GM23338 (cell line): ENCODE measurements at regions not wholly inside any gene's neighbourhood (a gene's known extent, or its start where the extent isn't known, plus 50 kb on each side); places are given as distances from the start of the nearest gene placed in this dataset.

Experiments
- ATAC-seq: fragments of 200-7000 bp; cut with Tn5 transposase; 3 replicates; pipeline ENCODE4 v1.9.1; 2020
- DNase-seq: peaks from one replicate; pipeline ENCODE4 v3.0.0-alpha.2; 2015; ENCODE audit warnings: low spot score
- H2AFZ ChIP-seq: fragments of 200-600 bp; sonication (generic); 2 replicates; pipeline ENCODE4 v1.8.0; 2016; ENCODE audit warnings: antibody characterized with exemption, mild to moderate bottlenecking, moderate library complexity
- H3F3A ChIP-seq: fragments of 200-600 bp; sonication (generic); replicated peaks from 2 replicates; pipeline ENCODE4 v1.8.0; 2017; ENCODE audit warnings: antibody characterized with exemption, mixed run types, low read depth
- H3K27ac ChIP-seq: fragments of 200-600 bp; sonication (generic); 2 replicates; pipeline ENCODE4 v1.6.1; 2016; ENCODE audit warnings: low read depth
- H3K27me3 ChIP-seq: fragments of 200-600 bp; sonication (generic); 2 replicates; pipeline ENCODE4 v1.8.0; 2016; ENCODE audit warnings: mild to moderate bottlenecking, mixed run types, moderate library complexity; ENCODE audit not compliant: insufficient read depth
- H3K36me3 ChIP-seq: fragments of 200-600 bp; sonication (generic); 2 replicates; pipeline ENCODE4 v1.8.0; 2016; ENCODE audit warnings: mild to moderate bottlenecking; ENCODE audit not compliant: insufficient read depth
- H3K4me1 ChIP-seq: fragments of 200-600 bp; sonication (generic); 2 replicates; pipeline ENCODE4 v1.8.0; 2016; ENCODE audit warnings: mild to moderate bottlenecking, moderate library complexity; ENCODE audit not compliant: insufficient read depth
- H3K4me2 ChIP-seq: fragments of 200-600 bp; sonication (generic); 2 replicates; pipeline ENCODE4 v1.7.1; 2017; ENCODE audit warnings: mixed run types
- H3K4me3 ChIP-seq: fragments of 200-600 bp; sonication (generic); 2 replicates; pipeline ENCODE4 v1.6.1; 2016; ENCODE audit warnings: mixed run types
- H3K79me2 ChIP-seq: fragments of 200-600 bp; sonication (generic); replicated peaks from 2 replicates; pipeline ENCODE4 v1.8.0; 2017; ENCODE audit warnings: mild to moderate bottlenecking; ENCODE audit not compliant: insufficient read depth
- H3K9me2 ChIP-seq: fragments of 200-600 bp; sonication (generic); 2 replicates; pipeline ENCODE4 v1.8.0; 2017; ENCODE audit not compliant: insufficient read depth
- H4K20me1 ChIP-seq: fragments of 200-600 bp; sonication (generic); replicated peaks from 2 replicates; pipeline ENCODE4 v1.8.0; 2017; ENCODE audit warnings: mild to moderate bottlenecking; ENCODE audit not compliant: insufficient read depth
- H3K27ac Mint-ChIP-seq: 2 replicates; pipeline ENCODE4 v1.8.0; 2020; ENCODE audit warnings: inconsistent platforms, mild to moderate bottlenecking, moderate library complexity, mixed read lengths
- H3K27me3 Mint-ChIP-seq: 3 replicates; pipeline ENCODE4 v1.8.0; 2022; ENCODE audit warnings: low read depth, mild to moderate bottlenecking, moderate library complexity, mixed read lengths, inconsistent platforms; ENCODE audit not compliant: insufficient read depth, poor library complexity
- H3K36me3 Mint-ChIP-seq: 3 replicates; pipeline ENCODE4 v1.8.0; 2021; ENCODE audit warnings: low read depth, mild to moderate bottlenecking, inconsistent platforms, moderate library complexity, mixed read lengths
- H3K4me1 Mint-ChIP-seq: 3 replicates; pipeline ENCODE4 v1.8.0; 2020; ENCODE audit warnings: mild to moderate bottlenecking, inconsistent platforms, mixed read lengths
- H3K4me3 Mint-ChIP-seq: 3 replicates; pipeline ENCODE4 v1.8.0; 2021; ENCODE audit warnings: moderate library complexity, mild to moderate bottlenecking, inconsistent platforms, mixed read lengths
- H3K9me3 Mint-ChIP-seq: 3 replicates; pipeline ENCODE4 v1.8.0; 2020; ENCODE audit warnings: moderate library complexity, mild to moderate bottlenecking, inconsistent platforms, mixed read lengths
- CREB1 ChIP-seq: fragments of 250-450 bp; sonication (Bioruptor Pico); IDR thresholded peaks from 2 replicates; pipeline ENCODE4 v1.5.0; 2020; ENCODE audit warnings: low read depth, mild to moderate bottlenecking, moderate library complexity
- EZH2 ChIP-seq: fragments of 200-600 bp; sonication (generic); IDR thresholded peaks from one replicate; pipeline ENCODE4 v1.8.0; 2017; ENCODE audit warnings: antibody characterized with exemption, mild to moderate bottlenecking, low read depth; ENCODE audit not compliant: unreplicated experiment
- EZH2phosphoT487 ChIP-seq: fragments of 200-600 bp; sonication (generic); IDR thresholded peaks from one replicate; pipeline ENCODE4 v1.8.1; 2018; ENCODE audit warnings: antibody characterized with exemption; ENCODE audit not compliant: unreplicated experiment
- JUNB ChIP-seq: IDR thresholded peaks from one replicate; pipeline ENCODE4 v1.6.1; 2016; ENCODE audit warnings: antibody characterized with exemption; ENCODE audit not compliant: unreplicated experiment
- NANOG ChIP-seq: IDR thresholded peaks from 2 replicates; pipeline ENCODE4 v1.6.1; 2016; ENCODE audit warnings: antibody characterized with exemption, borderline replicate concordance
- POLR2AphosphoS5 ChIP-seq: IDR thresholded peaks from 2 replicates; pipeline ENCODE4 v1.6.1; 2016; ENCODE audit warnings: antibody characterized with exemption, low read depth
- STAT1 ChIP-seq: IDR thresholded peaks from one replicate; pipeline ENCODE4 v1.6.1; 2016; ENCODE audit warnings: antibody characterized with exemption; ENCODE audit not compliant: unreplicated experiment
- ZNF114 ChIP-seq: fragments of 250-450 bp; sonication (Bioruptor Pico); IDR thresholded peaks from 2 replicates; pipeline ENCODE4 v1.5.0; 2020; ENCODE audit warnings: mild to moderate bottlenecking, moderate library complexity
- ZNF331 ChIP-seq: fragments of 250-450 bp; sonication (Bioruptor Pico); IDR thresholded peaks from 2 replicates; pipeline ENCODE4 v1.5.0; 2020; ENCODE audit warnings: low read depth, mild to moderate bottlenecking, moderate library complexity
- TF ChIP-seq, protein P1 (sequence below): IDR thresholded peaks from one replicate; pipeline ENCODE4 v1.6.1; 2018; ENCODE audit warnings: antibody characterized with exemption; ENCODE audit not compliant: unreplicated experiment
- TF ChIP-seq, protein P2 (sequence below): fragments of 250-450 bp; sonication (Bioruptor Pico); IDR thresholded peaks from 2 replicates; pipeline ENCODE4 v1.5.0; 2020; ENCODE audit warnings: mild to moderate bottlenecking, moderate library complexity
- TF ChIP-seq, protein P3 (sequence below): IDR thresholded peaks from 2 replicates; pipeline ENCODE4 v1.6.1; 2016; ENCODE audit warnings: antibody characterized with exemption
- TF ChIP-seq, protein P4 (sequence below), 2 experiments: fragments of 200-600 bp in 1 of 2; sonication (generic) in 1 of 2; conservative IDR thresholded peaks; 2 replicates each; pipeline versions ENCODE4 v1.5.1 to v1.6.1; 2016 to 2017; ENCODE audit warnings: antibody characterized with exemption in 2 of 2, low read depth in 2 of 2, mild to moderate bottlenecking in 2 of 2, moderate library complexity in 1 of 2

DNA sequence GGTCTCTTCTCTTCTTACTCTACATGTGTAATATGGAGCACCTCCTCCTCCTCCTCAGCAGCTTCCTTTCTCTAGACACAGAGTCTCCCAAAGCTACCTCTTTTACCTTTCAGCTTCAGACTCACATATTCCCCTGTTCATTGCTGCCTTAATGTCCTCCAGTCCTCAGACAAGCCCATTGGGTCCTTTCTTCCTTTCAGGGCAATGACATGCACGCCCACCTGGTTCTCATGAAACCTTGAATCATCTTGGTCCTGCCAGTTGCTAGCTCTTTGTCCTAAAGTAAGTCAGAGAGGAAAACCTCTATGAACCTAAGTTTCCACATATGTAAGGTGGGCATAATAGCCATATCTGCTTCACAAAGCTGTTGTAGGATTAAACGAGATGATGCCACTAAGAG lies 227.0 kb downstream of the RPS24 start:
- no peak overlapping the region for H3K27ac Mint-ChIP-seq
- Histone ChIP-seq H3K4me1 (no peaks in the 10 kb centered on the region), H3F3A (no peaks in the 10 kb centered on the region), H4K20me1 (no peaks in the 10 kb centered on the region), H3K36me3 (no peaks in the 10 kb centered on the region), H3K27me3 (no peaks in the 10 kb centered on the region), H2AFZ (no peak overlapping the region), H3K4me3 (no peak overlapping the region), H3K27ac (no peak overlapping the region), H3K79me2 (no peaks in the 10 kb centered on the region), H3K4me2 (no peak overlapping the region), H3K9me2 (no peaks in the 10 kb centered on the region)
- no peaks in the 10 kb centered on the region for H3K36me3 Mint-ChIP-seq
- no peaks in the 10 kb centered on the region for H3K4me1 Mint-ChIP-seq
- no peak for ATAC-seq
- no peaks in the 10 kb centered on the region for H3K9me3 Mint-ChIP-seq
- H3K4me3 Mint-ChIP-seq: no peak overlapping the region
- DNase-seq: no peak
- TF ChIP-seq NANOG: no peak
- TF ChIP-seq EZH2phosphoT487: no peak
- no peak for TF ChIP-seq EZH2
- TF ChIP-seq, protein P1, sequence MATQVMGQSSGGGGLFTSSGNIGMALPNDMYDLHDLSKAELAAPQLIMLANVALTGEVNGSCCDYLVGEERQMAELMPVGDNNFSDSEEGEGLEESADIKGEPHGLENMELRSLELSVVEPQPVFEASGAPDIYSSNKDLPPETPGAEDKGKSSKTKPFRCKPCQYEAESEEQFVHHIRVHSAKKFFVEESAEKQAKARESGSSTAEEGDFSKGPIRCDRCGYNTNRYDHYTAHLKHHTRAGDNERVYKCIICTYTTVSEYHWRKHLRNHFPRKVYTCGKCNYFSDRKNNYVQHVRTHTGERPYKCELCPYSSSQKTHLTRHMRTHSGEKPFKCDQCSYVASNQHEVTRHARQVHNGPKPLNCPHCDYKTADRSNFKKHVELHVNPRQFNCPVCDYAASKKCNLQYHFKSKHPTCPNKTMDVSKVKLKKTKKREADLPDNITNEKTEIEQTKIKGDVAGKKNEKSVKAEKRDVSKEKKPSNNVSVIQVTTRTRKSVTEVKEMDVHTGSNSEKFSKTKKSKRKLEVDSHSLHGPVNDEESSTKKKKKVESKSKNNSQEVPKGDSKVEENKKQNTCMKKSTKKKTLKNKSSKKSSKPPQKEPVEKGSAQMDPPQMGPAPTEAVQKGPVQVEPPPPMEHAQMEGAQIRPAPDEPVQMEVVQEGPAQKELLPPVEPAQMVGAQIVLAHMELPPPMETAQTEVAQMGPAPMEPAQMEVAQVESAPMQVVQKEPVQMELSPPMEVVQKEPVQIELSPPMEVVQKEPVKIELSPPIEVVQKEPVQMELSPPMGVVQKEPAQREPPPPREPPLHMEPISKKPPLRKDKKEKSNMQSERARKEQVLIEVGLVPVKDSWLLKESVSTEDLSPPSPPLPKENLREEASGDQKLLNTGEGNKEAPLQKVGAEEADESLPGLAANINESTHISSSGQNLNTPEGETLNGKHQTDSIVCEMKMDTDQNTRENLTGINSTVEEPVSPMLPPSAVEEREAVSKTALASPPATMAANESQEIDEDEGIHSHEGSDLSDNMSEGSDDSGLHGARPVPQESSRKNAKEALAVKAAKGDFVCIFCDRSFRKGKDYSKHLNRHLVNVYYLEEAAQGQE: no peak
- TF ChIP-seq, protein P2, sequence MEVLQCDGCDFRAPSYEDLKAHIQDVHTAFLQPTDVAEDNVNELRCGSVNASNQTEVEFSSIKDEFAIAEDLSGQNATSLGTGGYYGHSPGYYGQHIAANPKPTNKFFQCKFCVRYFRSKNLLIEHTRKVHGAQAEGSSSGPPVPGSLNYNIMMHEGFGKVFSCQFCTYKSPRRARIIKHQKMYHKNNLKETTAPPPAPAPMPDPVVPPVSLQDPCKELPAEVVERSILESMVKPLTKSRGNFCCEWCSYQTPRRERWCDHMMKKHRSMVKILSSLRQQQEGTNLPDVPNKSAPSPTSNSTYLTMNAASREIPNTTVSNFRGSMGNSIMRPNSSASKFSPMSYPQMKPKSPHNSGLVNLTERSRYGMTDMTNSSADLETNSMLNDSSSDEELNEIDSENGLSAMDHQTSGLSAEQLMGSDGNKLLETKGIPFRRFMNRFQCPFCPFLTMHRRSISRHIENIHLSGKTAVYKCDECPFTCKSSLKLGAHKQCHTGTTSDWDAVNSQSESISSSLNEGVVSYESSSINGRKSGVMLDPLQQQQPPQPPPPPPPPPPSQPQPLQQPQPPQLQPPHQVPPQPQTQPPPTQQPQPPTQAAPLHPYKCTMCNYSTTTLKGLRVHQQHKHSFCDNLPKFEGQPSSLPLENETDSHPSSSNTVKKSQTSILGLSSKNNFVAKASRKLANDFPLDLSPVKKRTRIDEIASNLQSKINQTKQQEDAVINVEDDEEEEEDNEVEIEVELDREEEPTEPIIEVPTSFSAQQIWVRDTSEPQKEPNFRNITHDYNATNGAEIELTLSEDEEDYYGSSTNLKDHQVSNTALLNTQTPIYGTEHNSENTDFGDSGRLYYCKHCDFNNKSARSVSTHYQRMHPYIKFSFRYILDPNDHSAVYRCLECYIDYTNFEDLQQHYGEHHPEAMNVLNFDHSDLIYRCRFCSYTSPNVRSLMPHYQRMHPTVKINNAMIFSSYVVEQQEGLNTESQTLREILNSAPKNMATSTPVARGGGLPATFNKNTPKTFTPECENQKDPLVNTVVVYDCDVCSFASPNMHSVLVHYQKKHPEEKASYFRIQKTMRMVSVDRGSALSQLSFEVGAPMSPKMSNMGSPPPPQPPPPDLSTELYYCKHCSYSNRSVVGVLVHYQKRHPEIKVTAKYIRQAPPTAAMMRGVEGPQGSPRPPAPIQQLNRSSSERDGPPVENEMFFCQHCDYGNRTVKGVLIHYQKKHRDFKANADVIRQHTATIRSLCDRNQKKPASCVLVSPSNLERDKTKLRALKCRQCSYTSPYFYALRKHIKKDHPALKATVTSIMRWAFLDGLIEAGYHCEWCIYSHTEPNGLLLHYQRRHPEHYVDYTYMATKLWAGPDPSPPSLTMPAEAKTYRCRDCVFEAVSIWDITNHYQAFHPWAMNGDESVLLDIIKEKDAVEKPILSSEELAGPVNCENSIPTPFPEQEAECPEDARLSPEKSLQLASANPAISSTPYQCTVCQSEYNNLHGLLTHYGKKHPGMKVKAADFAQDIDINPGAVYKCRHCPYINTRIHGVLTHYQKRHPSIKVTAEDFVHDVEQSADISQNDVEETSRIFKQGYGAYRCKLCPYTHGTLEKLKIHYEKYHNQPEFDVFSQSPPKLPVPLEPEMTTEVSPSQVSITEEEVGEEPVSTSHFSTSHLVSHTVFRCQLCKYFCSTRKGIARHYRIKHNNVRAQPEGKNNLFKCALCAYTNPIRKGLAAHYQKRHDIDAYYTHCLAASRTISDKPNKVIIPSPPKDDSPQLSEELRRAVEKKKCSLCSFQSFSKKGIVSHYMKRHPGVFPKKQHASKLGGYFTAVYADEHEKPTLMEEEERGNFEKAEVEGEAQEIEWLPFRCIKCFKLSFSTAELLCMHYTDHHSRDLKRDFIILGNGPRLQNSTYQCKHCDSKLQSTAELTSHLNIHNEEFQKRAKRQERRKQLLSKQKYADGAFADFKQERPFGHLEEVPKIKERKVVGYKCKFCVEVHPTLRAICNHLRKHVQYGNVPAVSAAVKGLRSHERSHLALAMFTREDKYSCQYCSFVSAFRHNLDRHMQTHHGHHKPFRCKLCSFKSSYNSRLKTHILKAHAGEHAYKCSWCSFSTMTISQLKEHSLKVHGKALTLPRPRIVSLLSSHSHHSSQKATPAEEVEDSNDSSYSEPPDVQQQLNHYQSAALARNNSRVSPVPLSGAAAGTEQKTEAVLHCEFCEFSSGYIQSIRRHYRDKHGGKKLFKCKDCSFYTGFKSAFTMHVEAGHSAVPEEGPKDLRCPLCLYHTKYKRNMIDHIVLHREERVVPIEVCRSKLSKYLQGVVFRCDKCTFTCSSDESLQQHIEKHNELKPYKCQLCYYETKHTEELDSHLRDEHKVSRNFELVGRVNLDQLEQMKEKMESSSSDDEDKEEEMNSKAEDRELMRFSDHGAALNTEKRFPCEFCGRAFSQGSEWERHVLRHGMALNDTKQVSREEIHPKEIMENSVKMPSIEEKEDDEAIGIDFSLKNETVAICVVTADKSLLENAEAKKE (CRISPR knock-in tag): no peak
- TF ChIP-seq, protein P3, sequence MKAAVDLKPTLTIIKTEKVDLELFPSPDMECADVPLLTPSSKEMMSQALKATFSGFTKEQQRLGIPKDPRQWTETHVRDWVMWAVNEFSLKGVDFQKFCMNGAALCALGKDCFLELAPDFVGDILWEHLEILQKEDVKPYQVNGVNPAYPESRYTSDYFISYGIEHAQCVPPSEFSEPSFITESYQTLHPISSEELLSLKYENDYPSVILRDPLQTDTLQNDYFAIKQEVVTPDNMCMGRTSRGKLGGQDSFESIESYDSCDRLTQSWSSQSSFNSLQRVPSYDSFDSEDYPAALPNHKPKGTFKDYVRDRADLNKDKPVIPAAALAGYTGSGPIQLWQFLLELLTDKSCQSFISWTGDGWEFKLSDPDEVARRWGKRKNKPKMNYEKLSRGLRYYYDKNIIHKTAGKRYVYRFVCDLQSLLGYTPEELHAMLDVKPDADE: no peak
- no peak for TF ChIP-seq JUNB
- TF ChIP-seq POLR2AphosphoS5: no peak
- no peak for TF ChIP-seq CREB1 (CRISPR knock-in tag)
- TF ChIP-seq ZNF114 (CRISPR knock-in tag): no peak
- TF ChIP-seq STAT1: no peak
- TF ChIP-seq ZNF331 (CRISPR knock-in tag): no peak
- TF ChIP-seq, protein P4, sequence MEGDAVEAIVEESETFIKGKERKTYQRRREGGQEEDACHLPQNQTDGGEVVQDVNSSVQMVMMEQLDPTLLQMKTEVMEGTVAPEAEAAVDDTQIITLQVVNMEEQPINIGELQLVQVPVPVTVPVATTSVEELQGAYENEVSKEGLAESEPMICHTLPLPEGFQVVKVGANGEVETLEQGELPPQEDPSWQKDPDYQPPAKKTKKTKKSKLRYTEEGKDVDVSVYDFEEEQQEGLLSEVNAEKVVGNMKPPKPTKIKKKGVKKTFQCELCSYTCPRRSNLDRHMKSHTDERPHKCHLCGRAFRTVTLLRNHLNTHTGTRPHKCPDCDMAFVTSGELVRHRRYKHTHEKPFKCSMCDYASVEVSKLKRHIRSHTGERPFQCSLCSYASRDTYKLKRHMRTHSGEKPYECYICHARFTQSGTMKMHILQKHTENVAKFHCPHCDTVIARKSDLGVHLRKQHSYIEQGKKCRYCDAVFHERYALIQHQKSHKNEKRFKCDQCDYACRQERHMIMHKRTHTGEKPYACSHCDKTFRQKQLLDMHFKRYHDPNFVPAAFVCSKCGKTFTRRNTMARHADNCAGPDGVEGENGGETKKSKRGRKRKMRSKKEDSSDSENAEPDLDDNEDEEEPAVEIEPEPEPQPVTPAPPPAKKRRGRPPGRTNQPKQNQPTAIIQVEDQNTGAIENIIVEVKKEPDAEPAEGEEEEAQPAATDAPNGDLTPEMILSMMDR (conservative IDR thresholded peaks at IDR 0.05; ENCODE audit: low read depth in 2 of 2): no peak
- H3K27me3 Mint-ChIP-seq: no peaks in the 10 kb centered on the region
